Activated naive CD4-positive, alpha-beta T cell treated with anti-CD3 and anti-CD28 coated beads for 36 hours (primary cell): ENCODE measurements at regions not wholly inside any gene's neighbourhood (a gene's known extent, or its start where the extent isn't known, plus 50 kb on each side); places are given as distances from the start of the nearest gene placed in this dataset.

Experiments used
- CTCF ChIA-PET: fragments of 350-600 bp; sonication (Branson Sonifier 250); formaldehyde crosslinking; loops from one replicate; lab custom pipeline; 2021; ENCODE audit warnings: antibody characterized with exemption; lab: Charles Lee
- DNase-seq: peaks from one replicate; pipeline ENCODE4 v3.0.0-alpha.2; 2020
- H3K27ac Mint-ChIP-seq: one replicate; pipeline ENCODE4 v1.8.0; 2021; ENCODE audit warnings: mild to moderate bottlenecking, mixed read lengths
- H3K27me3 Mint-ChIP-seq: one replicate; pipeline ENCODE4 v1.8.0; 2021; ENCODE audit warnings: low read depth, mixed read lengths
- H3K36me3 Mint-ChIP-seq: one replicate; pipeline ENCODE4 v1.8.0; 2021; ENCODE audit warnings: low read depth, mixed read lengths
- H3K4me1 Mint-ChIP-seq: one replicate; pipeline ENCODE4 v1.8.0; 2021; ENCODE audit warnings: low read depth, mixed read lengths
- H3K4me3 Mint-ChIP-seq: one replicate; pipeline ENCODE4 v1.8.0; 2021; ENCODE audit warnings: mild to moderate bottlenecking, moderate library complexity, mixed read lengths
- H3K9me3 Mint-ChIP-seq: one replicate; pipeline ENCODE4 v1.8.0; 2021; ENCODE audit warnings: mixed read lengths
- intact Hi-C: fragments of 100-400 bp; cut with micrococcal nuclease; formaldehyde crosslinking; loops from one replicate; pipeline ENCODE4 v1.15.1; 2023

- CTCF ChIA-PET: interaction anchor here (0.6 kb wide), 1 partner anchor 776 kb away, joined by 4 read pairs; no protein-coding TSS in a partner anchor
- no peaks in the 10 kb centered on the region for H3K36me3 Mint-ChIP-seq
- DNase-seq: no peak
- H3K27me3 Mint-ChIP-seq: peaks cover 6% of the 10 kb centered on the region
- H3K27ac Mint-ChIP-seq: no peak overlapping the region
- H3K9me3 Mint-ChIP-seq: no peaks in the 10 kb centered on the region
- H3K4me1 Mint-ChIP-seq: no peaks in the 10 kb centered on the region
- intact Hi-C loops: no loop called here
- no peak overlapping the region for H3K4me3 Mint-ChIP-seq
Measured at GRCh38 chr1:87239997-87240605, 88.6 kb upstream of the LMO4 start.

GRCh38 chr1:87240661-87241285 lies 87.9 kb upstream of the LMO4 start:
- no peak overlapping the region for H3K4me3 Mint-ChIP-seq
- intact Hi-C loops: no loop called here

GRCh38 chr1:87242445-87243185 lies 86.1 kb upstream of the LMO4 start:
- CTCF ChIA-PET: no interaction called here
- Mint-ChIP-seq H3K4me1 (no peaks in the 10 kb centered on the region), H3K4me3 (no peak overlapping the region), H3K27me3 (peaks cover 1% of the 10 kb centered on the region), H3K27ac (no peak overlapping the region), H3K9me3 (no peaks in the 10 kb centered on the region), H3K36me3 (no peaks in the 10 kb centered on the region)
- DNase-seq: no peak
- intact Hi-C loops: no loop called here

More at GRCh38 chr1:87240661-87241285, 87.9 kb upstream of the LMO4 start:
- Mint-ChIP-seq H3K4me1 (no peaks in the 10 kb centered on the region), H3K27ac (no peak overlapping the region), H3K36me3 (no peaks in the 10 kb centered on the region), H3K27me3 (peaks cover 2% of the 10 kb centered on the region), H3K9me3 (no peaks in the 10 kb centered on the region)
- no peak for DNase-seq
- CTCF ChIA-PET: no interaction called here

- Mint-ChIP-seq H3K9me3 (no peaks in the 10 kb centered on the region), H3K27me3 (peaks cover 5% of the 10 kb centered on the region), H3K27ac (no peak overlapping the region), H3K36me3 (no peaks in the 10 kb centered on the region), H3K4me3 (no peak overlapping the region), H3K4me1 (no peaks in the 10 kb centered on the region)
- intact Hi-C loops: no loop called here
- no peak for DNase-seq
- CTCF ChIA-PET: no interaction called here
Measured at GRCh38 chr1:87243573-87243972, 85.1 kb upstream of the LMO4 start.

GRCh38 chr1:87246436-87246835 lies 82.2 kb upstream of the LMO4 start:
- intact Hi-C loops: no loop called here
- no peaks in the 10 kb centered on the region for H3K36me3 Mint-ChIP-seq
- H3K27me3 Mint-ChIP-seq: peaks cover 12% of the 10 kb centered on the region
- CTCF ChIA-PET: interaction anchor here (0.6 kb wide), 1 partner anchor 26 kb away, joined by 3 read pairs; no protein-coding TSS in a partner anchor
- H3K27ac Mint-ChIP-seq: no peak overlapping the region
- H3K4me3 Mint-ChIP-seq: no peak overlapping the region
- no peak for DNase-seq
- no peaks in the 10 kb centered on the region for H3K4me1 Mint-ChIP-seq
- H3K9me3 Mint-ChIP-seq: no peaks in the 10 kb centered on the region

GRCh38 chr1:87249803-87250202 lies 78.9 kb upstream of the LMO4 start:
- peaks cover 19% of the 10 kb centered on the region for H3K27me3 Mint-ChIP-seq
- no peak for DNase-seq
- CTCF ChIA-PET: no interaction called here
- H3K27ac Mint-ChIP-seq: no peak overlapping the region
- no peaks in the 10 kb centered on the region for H3K9me3 Mint-ChIP-seq
- H3K36me3 Mint-ChIP-seq: no peaks in the 10 kb centered on the region
- no peaks in the 10 kb centered on the region for H3K4me1 Mint-ChIP-seq
- intact Hi-C loops: no loop called here
- H3K4me3 Mint-ChIP-seq: no peak overlapping the region

- intact Hi-C loops: no loop called here
- Mint-ChIP-seq H3K4me1 (no peaks in the 10 kb centered on the region), H3K9me3 (no peaks in the 10 kb centered on the region), H3K36me3 (no peaks in the 10 kb centered on the region), H3K27ac (no peak overlapping the region), H3K27me3 (peaks cover 19% of the 10 kb centered on the region), H3K4me3 (no peak overlapping the region)
- CTCF ChIA-PET: no interaction called here
- no peak for DNase-seq
Measured at GRCh38 chr1:87250336-87250735, 78.3 kb upstream of the LMO4 start.

GRCh38 chr1:87252406-87252805 lies 76.3 kb upstream of the LMO4 start:
- intact Hi-C loops: no loop called here
- Mint-ChIP-seq H3K36me3 (no peaks in the 10 kb centered on the region), H3K4me1 (no peaks in the 10 kb centered on the region), H3K27me3 (peaks cover 23% of the 10 kb centered on the region), H3K27ac (no peak overlapping the region), H3K4me3 (no peak overlapping the region), H3K9me3 (no peaks in the 10 kb centered on the region)
- CTCF ChIA-PET: interaction anchor here (0.6 kb wide), 1 partner anchor 777 kb away, joined by 3 read pairs; no protein-coding TSS in a partner anchor
- DNase-seq: no peak

- Mint-ChIP-seq H3K4me1 (no peaks in the 10 kb centered on the region), H3K4me3 (no peak overlapping the region), H3K36me3 (no peaks in the 10 kb centered on the region), H3K27me3 (peaks cover 10% of the 10 kb centered on the region), H3K27ac (no peak overlapping the region), H3K9me3 (no peaks in the 10 kb centered on the region)
- CTCF ChIA-PET: no interaction called here
- no peak for DNase-seq
- intact Hi-C loops: no loop called here
Measured at GRCh38 chr1:87262688-87263087, 66.0 kb upstream of the LMO4 start.

GRCh38 chr1:87263281-87263680 lies 65.4 kb upstream of the LMO4 start:
- CTCF ChIA-PET: no interaction called here
- H3K9me3 Mint-ChIP-seq: no peaks in the 10 kb centered on the region
- intact Hi-C loops: no loop called here
- no peaks in the 10 kb centered on the region for H3K36me3 Mint-ChIP-seq
- peaks cover 13% of the 10 kb centered on the region for H3K27me3 Mint-ChIP-seq
- no peak overlapping the region for H3K4me3 Mint-ChIP-seq
- DNase-seq: no peak
- no peak overlapping the region for H3K27ac Mint-ChIP-seq
- H3K4me1 Mint-ChIP-seq: no peaks in the 10 kb centered on the region

GRCh38 chr1:87263785-87264184 lies 64.9 kb upstream of the LMO4 start:
- CTCF ChIA-PET: no interaction called here

GRCh38 chr1:87264976-87265375 lies 63.7 kb upstream of the LMO4 start:
- no peaks in the 10 kb centered on the region for H3K9me3 Mint-ChIP-seq
- intact Hi-C loops: no loop called here
- no peaks in the 10 kb centered on the region for H3K4me1 Mint-ChIP-seq
- H3K27me3 Mint-ChIP-seq: peaks cover 9% of the 10 kb centered on the region
- no peak overlapping the region for H3K27ac Mint-ChIP-seq
- H3K36me3 Mint-ChIP-seq: no peaks in the 10 kb centered on the region
- DNase-seq: no peak
- CTCF ChIA-PET: no interaction called here
- no peak overlapping the region for H3K4me3 Mint-ChIP-seq

More at GRCh38 chr1:87263785-87264184, 64.9 kb upstream of the LMO4 start:
- Mint-ChIP-seq H3K36me3 (no peaks in the 10 kb centered on the region), H3K27ac (no peak overlapping the region), H3K4me1 (no peaks in the 10 kb centered on the region), H3K9me3 (no peaks in the 10 kb centered on the region), H3K4me3 (no peak overlapping the region), H3K27me3 (peaks cover 12% of the 10 kb centered on the region)
- intact Hi-C loops: no loop called here
- DNase-seq: no peak
